Caco-2 (cell line): ENCODE measurements at regions not wholly inside any gene's neighbourhood (a gene's known extent, or its start where the extent isn't known, plus 50 kb on each side); places are given as distances from the start of the nearest gene placed in this dataset.
"Not testable (repeated sequence)": the region's sequence is repeated elsewhere in the genome, so short reads cannot be mapped to it uniquely, and the experiment has no call there.

Experiments used
- BruUV-seq: library from RNA; stranded (reverse); fragments of 400-500 nt; replicated peaks from 2 replicates; lab custom pipeline; 2021; lab: Mats Ljungman, UMichigan
- CTCF ChIA-PET: fragments of 300-600 bp; sonication (Branson Sonifier 250); formaldehyde crosslinking; loops from one replicate; lab custom pipeline; 2022; ENCODE audit warnings: antibody characterized with exemption; lab: Charles Lee
- POLR2A ChIA-PET: fragments of 300-600 bp; sonication (Branson Sonifier 250); formaldehyde crosslinking; loops from one replicate; lab custom pipeline; 2022; ENCODE audit warnings: antibody characterized with exemption; lab: Charles Lee
- DNase-seq, 2 experiments: peaks; one replicate each; pipeline versions ENCODE4 v3.0.0 to v3.0.0-alpha.2; 2020 to 2022
- H3K27me3 ChIP-seq: replicated peaks from 2 replicates; pipeline ENCODE4 v1.6.0; 2011; ENCODE audit warnings: low read length; ENCODE audit not compliant: control insufficient read depth, insufficient read depth
- H3K36me3 ChIP-seq: 2 replicates; pipeline ENCODE4 v1.5.1; 2011; ENCODE audit warnings: low read length; ENCODE audit not compliant: control insufficient read depth, insufficient read depth
- H3K4me1 ChIP-seq: fragments of 250-450 bp; sonication (Bioruptor Pico); 2 replicates; pipeline ENCODE4 v1.5.1; 2020; ENCODE audit warnings: mild to moderate bottlenecking
- H3K4me3 ChIP-seq: 2 replicates; pipeline ENCODE4 v1.5.1; 2011; ENCODE audit warnings: low read depth, mild to moderate bottlenecking, control low read depth, low read length
- H3K9me3 ChIP-seq: fragments of 250-450 bp; sonication (Bioruptor Pico); 2 replicates; pipeline ENCODE4 v1.5.1; 2020; ENCODE audit warnings: mild to moderate bottlenecking, moderate library complexity
- H3K27ac Mint-ChIP-seq: one replicate; pipeline ENCODE4 v1.8.0; 2022; ENCODE audit warnings: mixed read lengths; ENCODE audit not compliant: unreplicated experiment
- H3K27me3 Mint-ChIP-seq: one replicate; pipeline ENCODE4 v1.8.0; 2022; ENCODE audit warnings: mixed read lengths; ENCODE audit not compliant: insufficient read depth, unreplicated experiment
- H3K36me3 Mint-ChIP-seq: one replicate; pipeline ENCODE4 v1.8.0; 2022; ENCODE audit warnings: mild to moderate bottlenecking, mixed read lengths; ENCODE audit not compliant: insufficient read depth, unreplicated experiment
- H3K4me1 Mint-ChIP-seq: one replicate; pipeline ENCODE4 v1.8.0; 2022; ENCODE audit warnings: low read depth, mixed read lengths; ENCODE audit not compliant: unreplicated experiment
- H3K4me3 Mint-ChIP-seq: one replicate; pipeline ENCODE4 v1.8.0; 2022; ENCODE audit warnings: mild to moderate bottlenecking, moderate library complexity, mixed read lengths; ENCODE audit not compliant: unreplicated experiment
- H3K9me3 Mint-ChIP-seq: one replicate; pipeline ENCODE4 v1.8.0; 2022; ENCODE audit warnings: mixed read lengths; ENCODE audit not compliant: unreplicated experiment
- intact Hi-C: fragments of 100-400 bp; cut with micrococcal nuclease; formaldehyde crosslinking; loops from one replicate; pipeline ENCODE4 v1.10.0; 2022; ENCODE audit not compliant: unreplicated experiment
- TF ChIP-seq, protein P1 (sequence below), 2 experiments: fragments of 200-600 bp in 1 of 2; IDR thresholded peaks; 1 replicate in 1 of 2; 2 replicates in 1 of 2; pipeline versions ENCODE4 v1.5.1 to v1.8.0; 2011 to 2022; ENCODE audit warnings: antibody characterized with exemption in 1 of 2, control low read depth in 1 of 2, inconsistent platforms in 1 of 2, low read depth in 1 of 2, low read length in 1 of 2, mild to moderate bottlenecking in 1 of 2, moderate library complexity in 1 of 2; ENCODE audit not compliant: insufficient read depth in 1 of 2, severe bottlenecking in 1 of 2, unreplicated experiment in 1 of 2

DNA sequence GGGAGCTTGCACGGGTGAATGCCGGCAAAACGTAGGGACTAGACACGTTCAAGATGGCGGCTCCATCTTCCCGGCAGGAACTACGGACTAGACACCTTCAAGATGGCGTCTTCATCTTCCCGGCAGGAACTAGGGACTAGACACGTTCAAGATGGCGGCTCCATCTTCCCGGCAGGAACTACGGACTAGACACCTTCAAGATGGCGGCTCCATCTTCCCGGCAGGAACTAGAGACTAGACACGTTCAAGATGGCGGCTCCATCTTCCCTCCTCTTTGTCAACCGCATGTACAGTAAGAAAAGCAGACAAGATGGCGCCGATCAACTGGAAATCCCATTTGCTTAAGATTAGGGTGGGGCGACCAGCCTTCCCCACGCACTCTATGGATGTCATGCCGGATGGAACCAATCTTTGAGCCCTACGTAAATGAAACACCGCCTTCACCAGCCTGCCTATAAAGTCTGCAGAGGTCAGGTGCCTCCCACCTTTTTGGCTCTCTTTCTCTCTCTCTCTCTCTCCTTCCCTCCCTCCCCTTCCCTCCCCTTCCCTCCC is 222.4 kb downstream of the CRLF2 start:
- Mint-ChIP-seq H3K27me3 (no peaks in the 10 kb centered on the region), H3K4me3 (no peak overlapping the region), H3K4me1 (no peaks in the 10 kb centered on the region), H3K27ac (no peak overlapping the region), H3K9me3 (peaks cover 28% of the 10 kb centered on the region), H3K36me3 (no peaks in the 10 kb centered on the region)
- TF ChIP-seq, protein P1, sequence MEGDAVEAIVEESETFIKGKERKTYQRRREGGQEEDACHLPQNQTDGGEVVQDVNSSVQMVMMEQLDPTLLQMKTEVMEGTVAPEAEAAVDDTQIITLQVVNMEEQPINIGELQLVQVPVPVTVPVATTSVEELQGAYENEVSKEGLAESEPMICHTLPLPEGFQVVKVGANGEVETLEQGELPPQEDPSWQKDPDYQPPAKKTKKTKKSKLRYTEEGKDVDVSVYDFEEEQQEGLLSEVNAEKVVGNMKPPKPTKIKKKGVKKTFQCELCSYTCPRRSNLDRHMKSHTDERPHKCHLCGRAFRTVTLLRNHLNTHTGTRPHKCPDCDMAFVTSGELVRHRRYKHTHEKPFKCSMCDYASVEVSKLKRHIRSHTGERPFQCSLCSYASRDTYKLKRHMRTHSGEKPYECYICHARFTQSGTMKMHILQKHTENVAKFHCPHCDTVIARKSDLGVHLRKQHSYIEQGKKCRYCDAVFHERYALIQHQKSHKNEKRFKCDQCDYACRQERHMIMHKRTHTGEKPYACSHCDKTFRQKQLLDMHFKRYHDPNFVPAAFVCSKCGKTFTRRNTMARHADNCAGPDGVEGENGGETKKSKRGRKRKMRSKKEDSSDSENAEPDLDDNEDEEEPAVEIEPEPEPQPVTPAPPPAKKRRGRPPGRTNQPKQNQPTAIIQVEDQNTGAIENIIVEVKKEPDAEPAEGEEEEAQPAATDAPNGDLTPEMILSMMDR (IDR thresholded peaks at IDR 0.05; ENCODE audit: insufficient read depth in 1 of 2, low read depth in 1 of 2, low read length in 1 of 2, severe bottlenecking in 1 of 2, unreplicated experiment in 1 of 2): no peak
- ChIA-PET CTCF (no interaction called here), POLR2A (no interaction called here)
- no peaks in the 10 kb centered on the region for H3K4me1 ChIP-seq
- BruUV-seq: no TSS peak
- H3K4me3 ChIP-seq: no peak overlapping the region
- H3K9me3 ChIP-seq: no peaks in the 10 kb centered on the region; the same call in 1 of the 2 replicates
- intact Hi-C loops: no loop called here
- no peaks in the 10 kb centered on the region for H3K27me3 ChIP-seq
- H3K36me3 ChIP-seq: no peaks in the 10 kb centered on the region
- DNase-seq: no peak

DNA sequence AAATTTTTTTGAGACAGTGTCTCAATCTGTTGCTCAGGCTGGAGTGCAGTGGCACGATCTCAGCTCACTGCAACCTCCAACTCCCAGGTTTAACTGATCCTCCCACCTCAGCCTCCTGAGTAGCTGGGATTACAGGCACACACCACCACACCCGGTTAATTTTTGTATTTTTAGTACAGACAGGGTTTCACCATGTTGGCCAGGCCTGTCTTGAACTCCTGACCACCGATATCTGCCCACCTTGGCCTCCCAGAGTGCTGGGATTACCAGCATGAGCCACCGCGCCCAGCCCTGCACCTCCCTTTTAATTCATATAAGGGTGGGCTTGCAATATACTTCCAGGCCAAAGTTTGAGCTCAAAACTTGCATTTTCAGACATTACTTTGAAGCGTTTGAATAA is 223.9 kb downstream of the CRLF2 start:
- H3K27ac Mint-ChIP-seq, H3K4me3 Mint-ChIP-seq, CTCF ChIA-PET, H3K4me3 ChIP-seq, DNase-seq, intact Hi-C loops, H3K4me1 ChIP-seq, POLR2A ChIA-PET, H3K36me3 ChIP-seq, H3K27me3 ChIP-seq, H3K36me3 Mint-ChIP-seq, H3K4me1 Mint-ChIP-seq, H3K27me3 Mint-ChIP-seq, BruUV-seq: not testable (repeated sequence)
- H3K9me3 ChIP-seq: peaks cover 12% of the 10 kb centered on the region; the same call in 1 of the 2 replicates
- H3K9me3 Mint-ChIP-seq: peaks cover 28% of the 10 kb centered on the region

DNA sequence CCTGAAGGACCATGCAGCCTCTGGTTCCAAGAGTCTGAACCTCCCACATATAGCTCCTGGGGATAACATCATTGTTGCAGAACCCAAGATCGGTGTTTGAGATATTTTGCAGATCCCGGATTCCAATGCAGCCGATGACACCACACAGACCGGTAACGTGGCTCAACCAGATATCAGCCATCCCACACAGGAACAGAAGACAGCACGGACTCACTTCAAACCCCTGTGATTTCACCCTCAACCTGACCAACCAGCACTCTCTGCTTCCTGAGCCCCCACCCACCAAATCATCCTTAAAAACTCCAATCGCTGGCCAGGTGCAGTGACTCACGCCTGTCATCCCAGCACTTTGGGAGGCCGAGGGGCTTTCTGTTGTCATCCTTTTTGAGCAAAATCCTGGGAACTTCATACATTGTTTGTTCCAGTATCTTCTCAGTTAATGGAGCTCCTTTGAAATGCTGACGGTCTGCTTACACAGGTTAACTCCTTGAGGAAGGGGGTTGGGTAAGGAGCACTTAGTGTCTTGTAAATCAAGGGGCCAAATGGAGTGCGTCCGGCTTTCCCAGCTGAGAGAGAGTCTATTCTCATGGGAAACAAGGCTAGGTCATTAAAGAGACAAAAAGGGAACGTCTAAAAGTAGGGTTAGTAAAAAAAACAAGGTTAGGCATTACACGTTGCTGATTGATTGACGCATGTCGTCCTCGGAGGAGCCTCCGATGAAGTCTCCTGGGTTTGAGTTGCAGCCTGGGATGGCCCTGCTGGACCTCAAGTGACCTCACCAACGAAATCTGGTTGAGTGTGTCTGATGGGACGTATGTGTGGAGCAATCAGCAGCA is 230.4 kb downstream of the CRLF2 start:
- Mint-ChIP-seq H3K9me3 (no peaks in the 10 kb centered on the region), H3K27ac (no peak overlapping the region), H3K4me3 (no peak overlapping the region), H3K36me3 (no peaks in the 10 kb centered on the region), H3K4me1 (no peaks in the 10 kb centered on the region), H3K27me3 (no peaks in the 10 kb centered on the region)
- no peaks in the 10 kb centered on the region for H3K27me3 ChIP-seq
- ChIA-PET CTCF (no interaction called here), POLR2A (no interaction called here)
- no peaks in the 10 kb centered on the region for H3K4me1 ChIP-seq
- H3K4me3 ChIP-seq: no peak overlapping the region
- H3K9me3 ChIP-seq: peaks cover 13% of the 10 kb centered on the region; the same call in 1 of the 2 replicates
- TF ChIP-seq, protein P1 (IDR thresholded peaks at IDR 0.05; ENCODE audit: insufficient read depth in 1 of 2, low read depth in 1 of 2, low read length in 1 of 2, severe bottlenecking in 1 of 2, unreplicated experiment in 1 of 2): no peak
- no peaks in the 10 kb centered on the region for H3K36me3 ChIP-seq
- DNase-seq: no peak
- intact Hi-C loops: no loop called here
- BruUV-seq: no TSS peak
